K562 (cell line): ENCODE measurements at regions not wholly inside any gene's neighbourhood (a gene's known extent, or its start where the extent isn't known, plus 50 kb on each side); places are given as distances from the start of the nearest gene placed in this dataset.

ENCODE experiments used
- ATAC-seq: fragments of 200-7000 bp; cut with Tn5 transposase; 3 replicates; pipeline ENCODE4 v1.9.1; 2020; ENCODE audit warnings: moderate library complexity
- BruUV-seq: library from RNA; stranded (reverse); fragments of 400-500 nt; replicated peaks from 2 replicates; lab custom pipeline; 2021; lab: Mats Ljungman, UMichigan
- CTCF ChIA-PET: fragments of 300-600 bp; formaldehyde crosslinking; extraction: SDS; loops from one replicate; lab custom pipeline; 2021; ENCODE audit warnings: low intra/inter-chr PET ratio; lab: Yijun Ruan, JAX
- POLR2A ChIA-PET: fragments of 300-600, 350-650 bp; sonication (Branson Sonifier 250); formaldehyde crosslinking; extraction: SDS; loops from one replicate; lab custom pipeline; 2021; ENCODE audit warnings: antibody characterized with exemption, inconsistent platforms; lab: Yijun Ruan, JAX
- DNase-seq, 4 experiments: peaks; one replicate each; pipeline versions ENCODE4 v3.0.0 to v3.0.0-alpha.2; 2011 to 2018; ENCODE audit warnings: low spot score in 3 of 4, mixed read lengths in 3 of 4; ENCODE audit errors: extremely low read depth in 1 of 4
- FAIRE-seq: peaks from 2 replicates; lab custom pipeline; 2011; peaks lifted over from hg19 to GRCh38; lab: Jason Lieb, UNC
- H2AFZ ChIP-seq: 2 replicates; pipeline ENCODE4 v1.6.0; 2011; ENCODE audit warnings: low read depth, low read length, control low read depth, inconsistent platforms
- H3K27ac ChIP-seq: fragments of 200-600 bp; 3 replicates; pipeline ENCODE4 v1.8.0; 2011; ENCODE audit warnings: low read depth, mild to moderate bottlenecking, control low read depth, inconsistent platforms, low read length, moderate library complexity, mixed read lengths; ENCODE audit errors: extremely low read depth
- H3K27me3 ChIP-seq, 2 experiments: fragments of 300-600 bp in 1 of 2; 2 replicates in 1 of 2; 3 replicates in 1 of 2; pipeline versions ENCODE4 v1.6.0 to v1.8.0; 2011; ENCODE audit warnings: inconsistent platforms in 2 of 2, low read length in 2 of 2, mild to moderate bottlenecking in 1 of 2, mixed read lengths in 1 of 2, moderate library complexity in 1 of 2; ENCODE audit not compliant: control insufficient read depth in 2 of 2, insufficient read depth in 2 of 2
- H3K36me3 ChIP-seq: fragments of 300-600 bp; 3 replicates; pipeline ENCODE4 v1.8.0; 2011; ENCODE audit warnings: mild to moderate bottlenecking, low read length, inconsistent platforms; ENCODE audit not compliant: control insufficient read depth, insufficient read depth
- H3K4me1 ChIP-seq, 2 experiments: fragments of 200-600 bp in 1 of 2; replicated peaks in 1 of 2; 2 replicates in 1 of 2; 3 replicates in 1 of 2; pipeline versions ENCODE4 v1.5.1 to v1.8.0; 2011; ENCODE audit warnings: inconsistent platforms in 2 of 2, low read length in 2 of 2, mild to moderate bottlenecking in 1 of 2, mixed read lengths in 1 of 2, moderate library complexity in 1 of 2; ENCODE audit not compliant: control insufficient read depth in 2 of 2, insufficient read depth in 2 of 2
- H3K4me2 ChIP-seq: 2 replicates; pipeline ENCODE4 v1.6.1; 2011; ENCODE audit warnings: low read length, control low read depth, inconsistent platforms, mixed read lengths; ENCODE audit not compliant: insufficient read depth
- H3K4me3 ChIP-seq: fragments of 200-600 bp; sonication (generic), shearing (Covaris generic); 2 replicates; pipeline ENCODE4 v1.5.1; 2016; ENCODE audit warnings: control low read depth, inconsistent platforms
- H3K79me2 ChIP-seq: fragments of 200-600 bp; 3 replicates; pipeline ENCODE4 v1.8.0; 2011; ENCODE audit warnings: low read length, inconsistent platforms; ENCODE audit not compliant: control insufficient read depth, insufficient read depth
- H3K9ac ChIP-seq, 2 experiments: 2 replicates each; pipeline versions ENCODE4 v1.6.0 to v1.6.1; 2011; ENCODE audit warnings: low read depth in 2 of 2, low read length in 2 of 2, control low read depth in 1 of 2, inconsistent platforms in 1 of 2, mild to moderate bottlenecking in 1 of 2, mixed read lengths in 1 of 2; ENCODE audit not compliant: insufficient read depth in 1 of 2
- H3K9me1 ChIP-seq: one replicate; pipeline ENCODE4 v1.6.0; 2011; ENCODE audit warnings: inconsistent platforms, mild to moderate bottlenecking, low read length, moderate library complexity; ENCODE audit not compliant: control insufficient read depth, insufficient read depth
- H3K9me3 ChIP-seq: replicated peaks from 2 replicates; pipeline ENCODE4 v1.5.1; 2011; ENCODE audit warnings: low read depth, low read length, inconsistent platforms; ENCODE audit not compliant: control insufficient read depth, insufficient read depth
- H4K20me1 ChIP-seq: replicated peaks from 2 replicates; pipeline ENCODE4 v1.6.1; 2011; ENCODE audit warnings: low read length, inconsistent platforms, mixed read lengths; ENCODE audit not compliant: control insufficient read depth, insufficient read depth
- ELF1 ChIP-seq: fragments of 200-800 bp; sonication (Bioruptor generic); IDR thresholded peaks from 2 replicates; pipeline ENCODE4 v1.6.1; 2016; ENCODE audit warnings: missing genetic modification characterization, missing compliant biosample characterization
- ESRRB ChIP-seq: fragments of 250-450 bp; sonication (Bioruptor Pico); IDR thresholded peaks from 2 replicates; pipeline ENCODE4 v1.5.0; 2020; ENCODE audit warnings: mild to moderate bottlenecking, moderate library complexity, borderline replicate concordance
- FOXP1 ChIP-seq: sonication (generic); formaldehyde crosslinking; IDR thresholded peaks from 2 replicates; pipeline ENCODE4 v1.8.0; 2022; ENCODE audit warnings: mild to moderate bottlenecking, missing genetic modification reagents
- KDM2B ChIP-seq: fragments of 250-450 bp; sonication (Bioruptor Pico); IDR thresholded peaks from 2 replicates; pipeline ENCODE4 v1.8.0; 2021; ENCODE audit warnings: mild to moderate bottlenecking, moderate library complexity
- ZNF217 ChIP-seq: sonication (generic); formaldehyde crosslinking; IDR thresholded peaks from 2 replicates; pipeline ENCODE4 v1.8.0; 2022; ENCODE audit warnings: mild to moderate bottlenecking, missing genetic modification reagents
- ZNF232 ChIP-seq: sonication (generic); formaldehyde crosslinking; IDR thresholded peaks from 2 replicates; pipeline ENCODE4 v1.8.0; 2022; ENCODE audit warnings: mild to moderate bottlenecking, missing genetic modification reagents
- in situ Hi-C: fragments of 300-500 bp; cut with MboI; formaldehyde crosslinking; loops from 4 replicates; pipeline ENCODE4 v1.15.0; 2018; ENCODE audit warnings: inconsistent platforms, mixed read lengths
- intact Hi-C: fragments of 100-400 bp; cut with micrococcal nuclease; formaldehyde crosslinking; loops from 2 replicates; pipeline ENCODE4 v1.14.2; 2022
- TF ChIP-seq, protein P1 (sequence below): fragments of 250-450 bp; sonication (Bioruptor Pico); IDR thresholded peaks from 2 replicates; pipeline ENCODE4 v1.8.0; 2021; ENCODE audit warnings: moderate library complexity, mild to moderate bottlenecking, inconsistent platforms

DNA sequence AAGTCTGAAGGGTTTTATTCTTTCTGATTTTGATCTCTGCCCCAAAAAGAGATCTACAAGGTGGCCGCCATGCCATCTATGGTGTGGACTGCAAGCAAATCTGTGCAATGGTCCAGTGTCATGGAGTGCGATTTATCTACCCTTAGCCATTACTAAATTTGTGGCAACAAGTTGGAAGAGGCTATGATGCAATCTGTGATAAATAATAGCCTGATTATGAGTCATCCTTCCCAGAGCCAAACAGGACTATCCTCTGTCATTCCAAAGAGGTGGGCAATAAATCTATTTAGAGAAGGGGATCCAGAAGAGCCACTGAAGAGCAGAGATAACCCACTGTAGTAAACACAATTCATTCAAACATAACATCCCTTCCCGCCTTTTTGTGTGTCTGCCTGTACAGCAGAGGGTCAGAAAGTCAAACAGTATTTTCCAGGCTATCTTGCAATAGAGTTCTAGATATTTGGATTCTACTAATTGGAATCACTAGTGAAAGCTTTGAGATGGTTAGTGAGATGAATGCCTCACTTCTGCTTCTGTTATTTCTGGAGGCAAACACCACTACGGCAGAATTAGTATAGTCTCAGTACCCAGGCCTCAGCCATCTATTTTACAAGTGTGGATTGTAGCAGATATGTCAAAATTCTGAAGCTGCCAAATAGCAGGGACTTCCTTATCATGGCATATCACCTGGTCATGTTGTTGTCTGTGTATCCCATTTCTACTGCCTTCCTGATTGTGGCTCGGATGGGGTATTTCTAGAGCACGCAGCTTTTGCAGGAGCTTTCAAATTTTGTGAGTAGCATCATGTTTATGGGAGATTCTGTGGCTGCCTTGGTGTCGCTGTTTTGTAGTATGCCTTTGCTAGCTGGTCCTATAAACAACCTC is 192.0 kb downstream of the SMIM20 start (continued):
- TF ChIP-seq, protein P1, sequence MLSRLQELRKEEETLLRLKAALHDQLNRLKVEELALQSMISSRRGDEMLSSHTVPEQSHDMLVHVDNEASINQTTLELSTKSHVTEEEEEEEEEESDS (CRISPR knock-in tag): no peak
- TF ChIP-seq, all 486 proteins: peak for 21

DNA sequence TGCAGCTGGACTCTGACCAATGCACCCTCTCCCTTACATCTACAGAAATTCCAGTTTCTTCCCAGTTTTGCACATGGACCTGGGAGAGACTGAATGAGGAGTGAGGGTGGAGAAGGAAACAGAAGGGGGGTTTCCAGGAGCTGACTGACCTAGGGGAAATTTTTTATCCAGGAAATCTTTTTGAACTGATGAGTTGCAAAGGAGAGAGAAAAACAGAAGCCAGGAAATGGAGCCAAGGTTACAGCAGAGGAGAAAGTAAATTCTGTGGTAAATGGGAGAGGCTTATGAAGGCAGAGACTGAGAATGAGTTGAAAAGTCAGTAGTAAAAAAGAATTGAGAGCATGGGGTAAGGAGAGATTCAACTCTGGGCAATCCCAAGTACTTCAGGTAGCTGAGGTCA is 192.8 kb downstream of the SMIM20 start:
- no peak for ATAC-seq
- Histone ChIP-seq H3K9ac (no peak overlapping the region), H3K27me3 (no peaks in the 10 kb centered on the region), H3K4me3 (no peak overlapping the region), H3K9me3 (no peaks in the 10 kb centered on the region), H2AFZ (no peak overlapping the region), H3K4me2 (no peak overlapping the region), H3K27ac (no peak overlapping the region), H3K4me1 (no peaks in the 10 kb centered on the region), H4K20me1 (no peaks in the 10 kb centered on the region), H3K36me3 (no peaks in the 10 kb centered on the region), H3K79me2 (no peaks in the 10 kb centered on the region), H3K9me1 (no peaks in the 10 kb centered on the region)
- no TSS peak for BruUV-seq
- CTCF ChIA-PET: no interaction called here
- POLR2A ChIA-PET: no interaction called here
- in situ Hi-C loops: no loop called here
- FAIRE-seq: no peak
- intact Hi-C loops: no loop called here
- no peak for DNase-seq
- TF ChIP-seq ELF1 (tag): no peak
- TF ChIP-seq ZNF232: no peak
- TF ChIP-seq KDM2B (CRISPR knock-in tag): no peak
- TF ChIP-seq ESRRB (CRISPR knock-in tag): no peak
- TF ChIP-seq ZNF217 (CRISPR knock-in tag): no peak
- TF ChIP-seq FOXP1: no peak
